ENCODE measurements at regions not wholly inside any gene's neighbourhood (a gene's known extent, or its start where the extent isn't known, plus 50 kb on each side); places are given as distances from the start of the nearest gene placed in this dataset.

- no peak overlapping the region for H3K27ac ChIP-seq (ENCODE audit: low read depth, low read length, poor library complexity, severe bottlenecking)
- intact Hi-C loops (cut with micrococcal nuclease; ENCODE audit: unreplicated experiment): no loop called here
- TF ChIP-seq CTCF (conservative IDR thresholded peaks at IDR 0.05; ENCODE audit: low read length) (no peak), EZH2phosphoT487 (IDR thresholded peaks at IDR 0.05; ENCODE audit: borderline replicate concordance, low read depth, low read length) (no peak)
- no peak overlapping the region for H3K4me3 ChIP-seq (ENCODE audit: low read depth, low read length, poor library complexity, severe bottlenecking)
- H3K79me2 ChIP-seq (ENCODE audit: insufficient read depth, low read depth, low read length): no peaks in the 10 kb centered on the region
- no peaks in the 10 kb centered on the region for H3K9me3 ChIP-seq (ENCODE audit: low read length)
- BruUV-seq (replicated peaks): no TSS peak
- H3K36me3 ChIP-seq (ENCODE audit: insufficient read depth, low read length): no peaks in the 10 kb centered on the region
- H3K4me2 ChIP-seq (ENCODE audit: low read length): no peak overlapping the region
- H2AFZ ChIP-seq (ENCODE audit: low read length): no peak overlapping the region
- H3K9me2 ChIP-seq (ENCODE audit: insufficient read depth, low read length): no peaks in the 10 kb centered on the region
- POLR2A ChIA-PET: no interaction called here
- CTCF ChIA-PET (ENCODE audit: unreplicated experiment): no interaction called here
- H4K20me1 ChIP-seq (ENCODE audit: insufficient read depth, low read length): no peaks in the 10 kb centered on the region
- no peak for DNase-seq (ENCODE audit: low spot score)
- H3K4me1 ChIP-seq (ENCODE audit: insufficient read depth, low read length, poor library complexity, severe bottlenecking): no peaks in the 10 kb centered on the region
These were observed 162.1 kb upstream of the NOL4 start for GRCh38 chr18:34386803-34387202.

- H4K20me1 ChIP-seq (ENCODE audit: insufficient read depth, low read length): no peaks in the 10 kb centered on the region
- H3K36me3 ChIP-seq (ENCODE audit: insufficient read depth, low read length): no peaks in the 10 kb centered on the region
- H3K4me2 ChIP-seq (ENCODE audit: low read length): no peak overlapping the region
- ChIA-PET CTCF (ENCODE audit: unreplicated experiment) (no interaction called here), POLR2A (no interaction called here)
- no peak for DNase-seq (ENCODE audit: low spot score)
- intact Hi-C loops (cut with micrococcal nuclease; ENCODE audit: unreplicated experiment): no loop called here
- H3K27ac ChIP-seq (ENCODE audit: low read depth, low read length, poor library complexity, severe bottlenecking): no peak overlapping the region
- H3K79me2 ChIP-seq (ENCODE audit: insufficient read depth, low read depth, low read length): no peaks in the 10 kb centered on the region
- H3K4me1 ChIP-seq (ENCODE audit: insufficient read depth, low read length, poor library complexity, severe bottlenecking): no peaks in the 10 kb centered on the region
- no peak overlapping the region for H3K4me3 ChIP-seq (ENCODE audit: low read depth, low read length, poor library complexity, severe bottlenecking)
- H2AFZ ChIP-seq (ENCODE audit: low read length): no peak overlapping the region
- no peak for TF ChIP-seq EZH2phosphoT487 (IDR thresholded peaks at IDR 0.05; ENCODE audit: borderline replicate concordance, low read depth, low read length)
- TF ChIP-seq CTCF (conservative IDR thresholded peaks at IDR 0.05; ENCODE audit: low read length): no peak
- no TSS peak for BruUV-seq (replicated peaks)
- no peaks in the 10 kb centered on the region for H3K9me2 ChIP-seq (ENCODE audit: insufficient read depth, low read length)
- no peaks in the 10 kb centered on the region for H3K9me3 ChIP-seq (ENCODE audit: low read length)
These were observed 172.7 kb upstream of the NOL4 start for GRCh38 chr18:34397286-34397896.

- BruUV-seq (replicated peaks): no TSS peak
- DNase-seq (ENCODE audit: low spot score): no peak
- Histone ChIP-seq H3K4me1 (ENCODE audit: insufficient read depth, low read length, poor library complexity, severe bottlenecking) (no peaks in the 10 kb centered on the region), H4K20me1 (ENCODE audit: insufficient read depth, low read length) (no peaks in the 10 kb centered on the region), H3K27ac (ENCODE audit: low read depth, low read length, poor library complexity, severe bottlenecking) (no peak overlapping the region), H3K4me3 (ENCODE audit: low read depth, low read length, poor library complexity, severe bottlenecking) (no peak overlapping the region), H3K36me3 (ENCODE audit: insufficient read depth, low read length) (no peaks in the 10 kb centered on the region), H3K79me2 (ENCODE audit: insufficient read depth, low read depth, low read length) (no peaks in the 10 kb centered on the region), H3K4me2 (ENCODE audit: low read length) (no peak overlapping the region), H2AFZ (ENCODE audit: low read length) (no peak overlapping the region), H3K9me2 (ENCODE audit: insufficient read depth, low read length) (no peaks in the 10 kb centered on the region), H3K9me3 (ENCODE audit: low read length) (no peaks in the 10 kb centered on the region)
- CTCF ChIA-PET (ENCODE audit: unreplicated experiment): no interaction called here
- intact Hi-C loops (cut with micrococcal nuclease; ENCODE audit: unreplicated experiment): no loop called here
- TF ChIP-seq EZH2phosphoT487 (IDR thresholded peaks at IDR 0.05; ENCODE audit: borderline replicate concordance, low read depth, low read length): no peak
- no peak for TF ChIP-seq CTCF (conservative IDR thresholded peaks at IDR 0.05; ENCODE audit: low read length)
- POLR2A ChIA-PET: no interaction called here
These were observed 175.2 kb upstream of the NOL4 start for GRCh38 chr18:34399892-34400291.
